GM12865 (cell line): ENCODE measurements at regions not wholly inside any gene's neighbourhood (a gene's known extent, or its start where the extent isn't known, plus 50 kb on each side); places are given as distances from the start of the nearest gene placed in this dataset.

Experiments used
- DNase-seq: peaks from one replicate; pipeline ENCODE4 v3.0.0; 2010; ENCODE audit warnings: low read depth
- H3K4me3 ChIP-seq: 2 replicates; pipeline ENCODE4 v1.5.1; 2011; ENCODE audit warnings: mild to moderate bottlenecking, low read depth, low read length, control low read depth
- CTCF ChIP-seq: IDR thresholded peaks from 2 replicates; pipeline ENCODE4 v1.5.1; 2011; ENCODE audit warnings: low read length, control low read depth, low read depth, inconsistent platforms; ENCODE audit not compliant: insufficient read depth; ENCODE audit errors: missing control alignments

GRCh38 chr16:85501900-85502299, 111.2 kb upstream of the GSE1 start:
- TF ChIP-seq CTCF, result no peak
- DNase-seq, result no peak
- no peak overlapping the region for H3K4me3 ChIP-seq

- no peak overlapping the region for H3K4me3 ChIP-seq
- no peak for DNase-seq
- TF ChIP-seq CTCF, result no peak
Measured at GRCh38 chr16:85502357-85502756, 110.8 kb upstream of the GSE1 start.

GRCh38 chr16:85503679-85504231, 109.4 kb upstream of the GSE1 start:
- no peak for DNase-seq
- TF ChIP-seq CTCF, result no peak
- no peak overlapping the region for H3K4me3 ChIP-seq

- DNase-seq, result no peak
- TF ChIP-seq CTCF, result no peak
- H3K4me3 ChIP-seq, result no peak overlapping the region
Measured at GRCh38 chr16:85504242-85504641, 108.9 kb upstream of the GSE1 start.

GRCh38 chr16:85505794-85506634, 107.1 kb upstream of the GSE1 start:
- no peak overlapping the region for H3K4me3 ChIP-seq
- no peak for DNase-seq
- TF ChIP-seq CTCF, result no peak

GRCh38 chr16:85506635-85506911, 106.5 kb upstream of the GSE1 start:
- TF ChIP-seq CTCF, result no peak

GRCh38 chr16:85507342-85507741, 105.8 kb upstream of the GSE1 start:
- no peak for TF ChIP-seq CTCF
- no peak overlapping the region for H3K4me3 ChIP-seq
- no peak for DNase-seq

More at GRCh38 chr16:85506635-85506911, 106.5 kb upstream of the GSE1 start:
- no peak for DNase-seq
- H3K4me3 ChIP-seq, result no peak overlapping the region
